GM18858 (cell line): ENCODE measurements at regions not wholly inside any gene's neighbourhood (a gene's known extent, or its start where the extent isn't known, plus 50 kb on each side); places are given as distances from the start of the nearest gene placed in this dataset.

Experiments
- ATAC-seq: cut with Tn5 transposase; IDR thresholded peaks from one replicate; pipeline ENCODE4 v1.9.1; 2021; ENCODE audit not compliant: unreplicated experiment

DNA sequence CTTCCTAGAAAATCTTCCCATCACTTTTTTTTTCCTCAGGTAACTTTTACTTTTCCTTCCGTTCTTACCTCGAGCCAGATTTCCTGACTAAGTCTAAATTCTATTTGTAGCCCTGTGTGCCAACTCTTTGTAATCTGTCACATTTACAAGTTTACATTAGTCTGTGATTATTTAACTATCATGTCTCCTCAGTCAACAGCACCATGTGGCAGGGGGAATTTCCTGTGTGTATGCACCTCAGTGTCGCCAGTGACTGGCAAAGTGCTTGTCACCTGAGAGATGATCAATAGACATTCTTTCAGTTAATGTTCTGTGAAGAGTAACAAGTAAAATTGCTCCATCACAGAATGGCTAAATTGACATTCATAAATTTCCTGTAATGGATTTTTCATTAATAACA lies 468.5 kb downstream of the PDGFC start:
- ATAC-seq = no peak

DNA sequence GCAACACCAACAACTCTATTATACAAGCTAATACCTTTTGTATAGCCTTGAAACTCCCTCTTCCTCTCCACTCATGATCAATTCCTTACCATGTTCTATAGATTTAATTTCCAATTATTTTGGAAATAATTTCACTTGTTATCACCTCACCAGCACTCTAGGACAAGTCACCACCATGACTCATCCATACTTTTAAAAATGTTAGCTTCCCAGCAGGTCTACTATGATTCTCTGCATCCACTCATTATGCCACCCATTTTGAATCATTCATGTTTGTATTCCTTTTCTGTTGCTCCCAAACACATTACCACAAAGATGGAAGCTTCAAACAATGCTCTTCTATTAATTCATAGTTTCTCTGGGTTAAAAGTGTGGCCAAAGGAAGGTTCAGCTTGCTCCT lies 469.6 kb downstream of the PDGFC start:
- no peak for ATAC-seq

DNA sequence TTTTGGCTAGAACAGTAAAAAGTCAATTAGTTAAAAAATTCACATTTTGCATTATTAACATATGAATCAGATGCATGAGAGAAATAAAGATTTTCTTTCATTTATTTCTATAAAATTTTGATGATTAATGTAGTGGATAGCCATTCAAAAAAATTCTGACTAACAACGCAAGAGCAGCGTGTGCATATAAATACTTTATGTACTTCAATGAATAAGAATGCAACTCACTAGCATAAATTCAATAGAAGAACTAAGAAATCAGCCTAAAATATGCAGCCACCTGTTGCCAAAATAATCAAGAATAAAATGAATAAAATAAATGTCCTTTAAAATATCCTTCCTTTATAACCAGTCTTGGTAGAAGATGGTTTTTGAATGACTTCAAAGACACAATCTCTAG lies 471.9 kb downstream of the PDGFC start:
- no peak for ATAC-seq

DNA sequence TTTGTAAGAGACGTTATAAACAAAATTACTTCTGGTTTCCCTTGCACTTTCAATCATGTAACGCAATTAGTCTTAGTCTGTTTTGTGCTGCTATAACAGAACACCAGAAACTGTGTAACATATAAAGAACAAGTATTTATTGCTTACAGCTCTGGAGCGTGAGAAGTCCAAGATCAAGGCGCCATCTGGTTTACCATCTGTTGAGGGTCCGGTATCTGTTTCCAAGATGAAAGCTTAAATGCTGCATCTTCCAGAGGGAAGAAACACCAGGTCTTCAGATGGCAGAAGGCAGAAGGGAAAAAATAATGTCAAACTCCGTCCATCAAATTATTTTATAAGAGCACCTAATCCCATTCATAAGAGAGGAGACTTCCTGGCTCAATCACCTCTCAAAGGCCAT lies 474.1 kb downstream of the PDGFC start:
- ATAC-seq = no peak

DNA sequence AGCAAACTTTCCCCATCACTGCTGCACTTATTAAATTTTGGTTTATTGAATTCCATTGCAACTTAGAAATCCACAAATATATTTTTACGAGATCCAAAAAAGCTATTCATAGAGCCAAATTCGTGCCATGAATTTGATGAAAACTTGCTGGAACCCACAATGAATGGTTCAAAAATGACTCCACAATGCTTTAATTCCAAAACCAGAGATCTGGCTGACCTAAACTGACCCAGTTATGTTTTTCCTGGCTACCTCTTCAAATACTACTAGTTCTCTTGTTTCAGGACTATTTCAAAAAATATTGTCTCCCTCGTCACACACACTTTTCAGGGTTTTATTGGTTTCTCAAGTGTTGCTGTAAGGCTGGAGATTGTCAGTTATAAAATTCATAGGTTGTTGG lies 474.8 kb downstream of the PDGFC start:
- ATAC-seq = no peak

DNA sequence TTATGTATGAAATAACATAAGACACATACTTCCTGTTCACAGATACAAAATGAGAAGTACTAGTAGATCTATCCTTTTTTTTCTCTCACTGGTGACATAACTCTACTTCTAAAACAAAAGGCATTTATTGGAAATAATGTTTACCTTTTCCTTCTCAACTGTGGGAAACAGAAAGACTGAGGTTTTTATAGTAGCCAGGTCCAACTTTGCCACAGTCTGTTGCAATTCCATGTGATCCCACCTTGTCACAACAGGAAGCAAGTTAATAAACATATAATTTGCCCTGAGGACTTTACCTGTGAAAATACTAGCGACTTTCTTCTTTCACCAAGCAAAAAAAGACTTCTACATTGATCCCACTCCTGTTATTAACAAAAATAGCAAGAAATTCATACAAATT lies 475.8 kb downstream of the PDGFC start:
- no peak for ATAC-seq

DNA sequence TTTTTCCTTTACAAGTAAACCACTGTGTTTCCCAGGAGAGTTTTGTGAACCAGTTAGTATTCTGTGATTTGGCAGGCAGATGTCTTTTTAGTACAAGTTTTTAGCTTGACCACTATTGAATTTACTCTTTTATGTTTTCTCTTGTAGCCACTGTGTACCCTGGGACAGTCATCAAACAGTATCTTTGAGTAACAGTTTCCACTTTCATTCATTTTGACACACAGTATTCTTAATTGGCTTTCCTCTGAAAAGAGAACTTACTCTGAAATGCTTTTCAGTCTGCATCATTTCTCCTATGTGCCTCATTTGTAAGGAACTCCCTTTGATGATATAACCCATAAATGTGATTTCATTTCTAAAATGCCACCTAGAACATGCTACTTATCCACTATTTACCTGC lies 476.5 kb downstream of the PDGFC start:
- ATAC-seq = no peak

DNA sequence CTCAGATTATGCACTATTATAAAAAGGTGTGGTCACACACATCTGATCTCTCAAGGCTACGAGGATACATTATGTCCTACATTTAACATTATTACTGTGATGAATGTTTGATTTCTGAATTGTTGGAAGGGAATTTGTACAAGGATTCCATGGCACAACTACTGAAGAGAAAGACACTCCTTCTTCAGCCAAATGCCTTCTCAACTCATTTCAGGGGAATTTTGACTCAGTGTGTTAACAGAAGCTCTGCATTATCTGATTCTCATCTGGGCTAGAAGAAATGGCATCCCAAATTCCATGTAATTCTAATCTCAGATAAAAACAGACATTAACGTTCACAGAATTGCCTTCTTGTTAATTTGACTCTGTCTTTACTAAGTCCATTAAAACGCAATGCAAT lies 477.7 kb downstream of the PDGFC start:
- ATAC-seq = no peak

DNA sequence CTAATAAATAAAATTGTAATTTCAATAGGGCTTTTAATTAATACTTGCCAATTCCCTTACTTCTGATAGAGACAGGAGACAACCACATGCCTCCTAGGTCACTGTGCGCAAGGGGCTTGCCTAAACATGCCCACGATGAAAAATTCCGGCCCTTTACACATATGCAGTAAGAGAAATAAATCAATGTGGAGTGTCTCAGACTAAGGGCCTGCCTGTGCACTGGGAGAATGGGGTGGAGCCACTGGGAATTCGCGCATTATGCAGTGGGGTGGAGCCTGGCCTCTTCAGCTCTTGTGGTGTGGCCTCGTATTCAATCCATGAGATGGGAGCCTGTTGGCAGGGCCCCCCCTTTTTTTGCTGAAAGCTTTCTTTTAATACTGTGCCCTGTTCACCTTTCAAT lies 484.5 kb downstream of the PDGFC start:
- no peak for ATAC-seq

DNA sequence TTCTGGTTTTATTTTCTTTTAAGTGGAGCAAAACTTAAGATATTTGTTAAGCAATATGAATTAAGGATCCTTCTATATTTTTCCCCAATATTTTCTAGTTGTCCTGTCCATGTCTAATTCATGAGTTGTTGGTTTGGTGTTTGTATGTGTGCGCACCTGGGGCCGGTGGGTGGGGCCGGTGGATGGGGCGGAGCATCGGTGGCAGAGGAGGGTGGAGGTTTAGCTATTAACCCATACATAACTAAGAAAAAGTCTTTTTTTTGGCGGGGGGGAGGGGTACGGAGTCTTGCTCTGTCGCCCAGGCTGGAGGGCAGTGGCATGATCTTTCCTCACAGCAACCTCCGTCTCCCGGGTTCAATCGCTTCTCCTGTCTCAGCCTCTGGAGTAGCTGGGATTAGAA lies 489.8 kb downstream of the PDGFC start:
- ATAC-seq = no peak

DNA sequence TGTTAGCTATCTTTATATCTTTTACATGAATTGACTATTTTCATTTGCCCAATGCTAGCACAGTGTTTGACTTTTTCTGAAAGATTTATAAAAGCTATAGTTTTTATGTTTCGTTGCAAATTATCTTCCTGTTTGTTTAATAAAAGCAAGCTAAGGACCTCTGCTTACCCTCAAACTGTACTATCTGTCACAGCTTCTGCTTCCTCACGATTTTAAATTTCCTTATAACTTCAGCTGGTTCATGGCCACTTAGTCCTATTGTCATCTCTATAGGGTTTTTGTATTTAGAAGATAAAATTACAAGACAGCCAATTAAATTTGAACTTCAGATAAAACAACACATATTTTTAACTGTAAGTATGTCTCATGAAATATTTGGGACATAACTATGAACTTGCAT lies 494.0 kb downstream of the PDGFC start:
- no peak for ATAC-seq

DNA sequence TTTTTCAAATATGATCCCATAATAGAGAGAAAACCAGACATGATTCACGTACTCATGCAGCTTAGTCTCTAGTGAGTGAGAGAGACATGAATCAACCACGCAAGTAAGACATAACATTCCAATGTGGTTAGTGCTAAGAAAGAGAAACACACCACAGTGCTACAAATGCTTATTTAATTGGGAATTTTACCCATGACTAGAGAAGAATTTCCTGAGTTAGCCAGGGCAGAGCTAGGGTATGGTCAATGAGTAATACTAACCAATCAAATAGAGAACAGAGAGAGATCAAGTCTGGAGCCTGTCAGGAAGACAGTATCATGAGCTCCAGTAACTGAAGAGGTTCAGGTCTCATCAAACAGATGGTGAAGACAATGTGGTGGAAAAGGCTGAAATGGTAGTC lies 495.2 kb downstream of the PDGFC start:
- ATAC-seq = no peak

DNA sequence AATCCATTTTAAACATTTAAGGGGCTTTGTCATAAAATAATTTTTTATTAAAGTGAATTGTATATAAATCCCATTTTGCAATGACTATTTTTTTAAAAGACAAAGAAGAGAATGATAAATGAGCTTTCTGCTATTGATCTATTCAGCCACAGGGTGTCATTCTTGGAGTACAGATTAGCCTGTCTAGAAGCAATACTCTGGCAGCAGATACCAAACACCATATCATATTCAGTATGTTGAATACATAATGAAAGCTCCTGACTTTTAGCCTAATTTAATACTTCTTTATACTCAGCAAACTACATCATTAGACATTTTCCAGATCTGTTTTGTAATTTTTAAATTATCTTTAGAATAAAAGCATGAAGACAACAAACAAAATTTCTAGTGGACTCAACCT lies 496.3 kb downstream of the PDGFC start:
- ATAC-seq = no peak

DNA sequence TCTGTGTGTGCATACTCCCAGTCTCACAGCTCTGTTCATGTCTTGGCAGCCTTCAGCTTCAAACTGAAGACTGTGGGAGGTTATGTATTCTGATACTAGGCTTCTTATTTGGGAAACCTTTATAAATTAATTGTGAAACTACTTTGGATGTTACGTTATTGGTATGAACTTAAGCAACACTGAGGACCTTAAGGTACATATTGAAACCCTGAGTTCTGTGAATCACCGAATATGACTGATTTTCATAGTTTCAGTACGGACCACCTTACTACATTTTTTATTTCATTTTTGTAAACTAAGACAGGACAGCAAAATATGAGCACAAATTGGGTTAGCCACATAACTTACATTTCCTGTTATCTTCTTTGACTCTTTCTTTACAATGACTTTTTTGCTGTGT lies 498.4 kb downstream of the PDGFC start:
- ATAC-seq = no peak

DNA sequence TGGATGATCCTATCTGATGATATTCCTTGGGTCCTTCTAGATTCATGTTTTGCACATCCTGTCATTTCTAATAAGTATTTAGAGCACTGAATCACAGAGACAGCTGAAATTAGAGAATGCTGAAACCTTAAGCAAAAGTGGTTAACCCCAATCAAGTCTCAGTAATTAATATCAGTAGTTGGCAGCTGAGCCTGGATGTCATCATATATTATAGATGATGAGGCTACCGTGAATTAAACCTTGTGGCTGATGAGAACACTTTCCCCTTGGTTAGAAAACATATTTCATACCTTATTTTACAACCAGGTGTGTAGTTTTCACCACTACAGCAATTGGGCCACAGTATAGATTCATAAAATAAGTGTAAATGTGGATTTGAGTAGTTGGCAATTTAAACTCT lies 499.0 kb downstream of the PDGFC start:
- no peak for ATAC-seq

DNA sequence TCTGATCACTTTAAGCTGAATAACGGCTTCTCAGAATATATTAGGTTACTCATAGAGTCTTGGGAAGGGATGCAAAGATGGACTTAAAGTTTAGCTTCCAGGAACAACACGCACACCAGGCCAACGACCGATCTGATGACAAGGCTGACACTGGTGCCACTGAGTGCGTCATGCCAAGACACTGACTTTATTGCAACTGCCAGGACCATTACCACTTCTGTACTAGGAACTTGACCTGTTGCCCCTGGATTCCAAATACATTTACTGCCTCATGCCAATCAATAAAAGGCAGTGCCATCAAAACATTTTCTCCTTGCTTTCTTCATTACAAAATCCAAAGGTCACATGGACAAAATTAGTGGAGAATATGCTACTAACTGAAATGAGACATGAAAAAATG lies 505.9 kb upstream of the CTSO start:
- no peak for ATAC-seq

DNA sequence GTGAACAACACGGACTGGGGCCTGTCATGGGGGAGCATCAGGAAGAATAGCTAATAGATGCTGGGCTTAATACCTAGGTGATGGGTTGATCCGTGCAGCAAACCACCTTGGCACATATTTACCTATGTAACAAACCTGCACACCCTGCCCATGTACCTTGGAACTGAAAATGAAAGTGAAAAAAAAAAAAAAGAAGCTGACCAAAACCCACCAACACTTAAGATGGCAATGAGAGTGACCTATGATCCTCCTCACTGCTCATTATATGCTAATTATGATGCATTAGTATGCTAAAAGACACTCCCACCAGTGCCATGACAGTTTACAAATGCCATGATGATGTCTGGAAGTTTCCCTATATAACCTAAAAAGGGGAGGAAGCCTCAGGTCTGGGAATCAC lies 503.2 kb upstream of the CTSO start:
- ATAC-seq = no peak

DNA sequence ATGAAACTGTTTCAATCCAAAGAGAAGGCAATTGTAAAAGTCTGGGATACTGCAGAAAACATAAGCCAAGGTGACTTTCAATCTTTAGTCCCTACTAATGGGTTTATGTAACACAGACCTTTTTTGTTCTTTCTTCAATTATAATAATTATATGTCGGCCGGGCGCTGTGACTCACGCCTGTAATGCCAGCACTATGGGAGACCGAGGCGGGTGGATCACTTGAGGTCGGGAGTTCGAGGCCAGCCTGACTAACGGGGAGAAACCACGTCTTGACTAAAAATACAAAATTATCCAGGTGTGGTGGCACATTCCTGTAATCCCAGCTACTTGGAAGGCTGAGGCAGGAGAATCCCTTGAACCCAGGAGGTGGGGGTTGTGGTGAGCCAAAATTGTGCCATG lies 489.8 kb upstream of the CTSO start:
- no peak for ATAC-seq

DNA sequence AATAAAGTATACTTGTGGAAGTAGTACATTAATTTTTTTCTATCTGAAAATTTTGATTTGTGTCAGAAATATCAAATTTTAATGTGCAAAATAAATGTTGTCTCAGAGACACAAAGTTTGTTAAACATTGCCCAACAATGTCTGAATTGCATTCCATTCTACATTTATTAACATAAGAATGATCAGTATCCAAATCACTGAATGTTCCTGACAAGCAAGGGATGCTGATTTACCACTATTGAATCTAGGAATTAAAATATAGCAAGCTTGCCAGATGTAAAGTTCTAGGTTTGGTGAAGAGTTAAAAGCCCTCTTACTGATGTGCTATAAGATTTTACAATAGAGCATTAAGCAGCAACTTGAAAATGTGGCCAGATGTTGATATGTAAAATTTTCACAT lies 489.2 kb upstream of the CTSO start:
- no peak for ATAC-seq

DNA sequence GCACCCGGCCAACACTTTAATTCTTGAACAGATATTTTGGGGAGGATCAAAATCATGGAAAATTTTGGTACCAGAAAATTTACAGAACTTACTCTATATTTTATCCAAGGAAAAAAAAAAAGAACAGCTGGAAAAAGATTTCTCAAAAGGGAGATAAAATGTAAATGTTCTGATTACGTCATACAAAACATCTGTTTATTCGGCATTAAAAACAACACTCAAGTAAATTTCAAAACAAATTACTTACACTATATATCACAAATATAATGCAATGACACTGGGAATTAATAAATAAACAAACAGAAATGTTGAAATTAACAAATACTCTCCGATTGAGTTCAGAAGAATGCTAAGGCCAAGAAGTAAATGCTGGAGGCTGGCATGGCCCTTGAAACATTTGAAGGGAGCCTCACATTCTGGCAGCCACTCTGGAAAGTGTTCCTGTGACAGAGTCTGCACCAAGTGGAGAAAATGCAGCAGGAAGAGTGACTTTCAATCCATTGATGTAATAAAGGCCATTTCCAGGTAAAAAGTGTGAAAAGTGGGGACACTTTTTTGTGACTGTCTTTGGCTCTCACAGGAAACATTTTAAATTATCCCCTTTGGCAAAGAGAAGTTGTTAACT lies 486.0 kb upstream of the CTSO start:
- no peak for ATAC-seq

DNA sequence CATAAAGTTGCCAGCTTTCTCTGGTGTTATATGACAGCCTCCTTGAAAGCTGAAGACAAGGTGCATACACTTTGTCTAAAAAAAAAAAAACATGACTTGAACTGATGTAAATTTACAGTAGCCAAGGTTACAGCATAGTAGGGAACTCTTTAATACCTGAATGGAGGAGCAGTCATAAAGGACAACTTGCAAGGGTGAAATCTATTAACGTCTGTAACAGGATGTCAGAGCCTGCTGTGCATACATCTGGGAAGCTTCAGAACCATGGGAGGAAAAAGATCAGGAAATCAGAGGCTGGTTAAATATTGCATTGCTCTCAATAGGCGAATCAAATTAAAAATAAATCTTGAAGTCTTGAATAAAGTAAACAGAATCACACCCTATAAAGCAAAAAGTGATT lies 484.0 kb upstream of the CTSO start:
- no peak for ATAC-seq

DNA sequence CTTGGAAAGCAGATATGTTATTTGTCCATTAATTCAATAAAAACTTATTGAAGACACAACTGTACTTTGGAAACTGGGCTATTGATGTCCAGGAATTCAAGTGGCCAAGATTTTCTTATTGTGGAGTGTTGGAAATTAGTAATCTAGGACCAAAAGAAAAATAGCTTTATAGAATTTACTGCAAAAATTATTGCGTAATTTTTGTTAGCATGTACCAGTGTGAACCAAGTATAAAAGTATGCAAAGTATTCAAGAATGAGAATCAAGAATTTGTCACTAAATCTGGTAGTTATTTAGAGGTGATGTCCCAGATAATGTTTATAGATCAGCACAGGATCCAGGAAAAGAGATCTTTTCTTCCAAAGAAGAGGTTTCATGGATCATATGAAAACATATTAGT lies 468.9 kb upstream of the CTSO start:
- ATAC-seq = no peak

DNA sequence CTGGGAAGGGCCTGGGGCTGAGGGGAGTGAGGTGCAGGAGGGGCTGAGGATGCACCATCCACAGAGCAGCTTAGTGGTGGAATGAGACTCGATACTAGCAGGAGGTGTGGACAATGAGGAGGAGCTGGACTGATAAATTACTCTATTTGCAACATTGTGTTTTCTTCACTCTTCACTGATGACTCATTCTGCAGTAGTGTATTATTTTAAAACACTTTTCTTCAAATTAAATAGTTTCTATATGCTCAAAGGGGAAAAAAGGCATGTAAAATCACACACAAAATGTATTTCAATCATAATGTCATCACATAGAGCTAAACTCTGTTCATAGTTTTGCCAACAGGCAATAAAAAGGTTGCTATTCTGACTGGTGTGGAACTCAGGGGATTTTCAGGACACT lies 467.0 kb upstream of the CTSO start:
- ATAC-seq = no peak
